Mesodermal cell (in vitro differentiated cells): ENCODE measurements at regions not wholly inside any gene's neighbourhood (a gene's known extent, or its start where the extent isn't known, plus 50 kb on each side); places are given as distances from the start of the nearest gene placed in this dataset.

Source experiments
- H3K27ac ChIP-seq: 2 replicates; pipeline ENCODE4 v1.7.0; 2013; ENCODE audit warnings: mild to moderate bottlenecking, low read depth, low read length, moderate library complexity; ENCODE audit not compliant: severe bottlenecking
- H3K36me3 ChIP-seq: 2 replicates; pipeline ENCODE4 v1.7.1; 2013; ENCODE audit warnings: mild to moderate bottlenecking, low read length, moderate library complexity; ENCODE audit not compliant: control insufficient read depth, insufficient read depth
- H3K4me1 ChIP-seq: one replicate; pipeline ENCODE4 v1.7.1; 2013; ENCODE audit warnings: mild to moderate bottlenecking, low read length; ENCODE audit not compliant: insufficient read depth, control insufficient read depth, poor library complexity, severe bottlenecking
- H3K4me3 ChIP-seq: 2 replicates; pipeline ENCODE4 v1.7.0; 2013; ENCODE audit warnings: low read length, control low read depth, mild to moderate bottlenecking; ENCODE audit not compliant: insufficient read depth, poor library complexity, severe bottlenecking; ENCODE audit errors: extremely low read depth
- H3K9me3 ChIP-seq: 2 replicates; pipeline ENCODE4 v1.7.1; 2013; ENCODE audit warnings: mild to moderate bottlenecking, low read length, moderate library complexity; ENCODE audit not compliant: control insufficient read depth
- whole genome bisulfite sequencing, 2 experiments: methylation state at CpG; one replicate each; pipeline ENCODE4 v1.1.5; 2013; ENCODE audit warnings: missing lambda C conversion rate in 2 of 2; ENCODE audit not compliant: insufficient coverage in 2 of 2; 5-methylcytosine and 5-hydroxymethylcytosine counted together

DNA sequence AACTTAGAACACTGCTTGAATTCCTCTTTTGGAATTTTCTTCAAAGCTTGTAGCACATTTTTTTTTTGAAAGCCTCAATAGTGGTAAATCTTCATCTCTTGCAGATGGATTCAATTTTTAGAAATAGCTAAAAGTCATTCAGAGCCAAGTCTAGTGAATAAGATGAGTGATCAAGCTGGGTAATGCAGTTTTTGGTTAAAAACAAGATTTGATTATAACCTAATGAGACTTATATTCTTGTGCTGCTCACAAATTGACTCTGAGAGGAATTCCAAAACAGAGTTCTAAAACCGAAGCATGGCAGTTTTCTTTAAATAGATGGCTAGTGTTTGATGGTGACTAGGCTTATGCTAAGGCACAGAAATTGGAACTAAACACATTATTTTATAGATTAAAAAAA lies 2072.6 kb upstream of the CELF4 start:
- H3K36me3 ChIP-seq, result no peaks in the 10 kb centered on the region
- no CpG with 5 or more reads among the region's 1 CpG for WGBS, 2 experiments
- no peak overlapping the region for H3K4me3 ChIP-seq
- no peaks in the 10 kb centered on the region for H3K9me3 ChIP-seq
- H3K27ac ChIP-seq, result no peak overlapping the region
- H3K4me1 ChIP-seq, result no peaks in the 10 kb centered on the region

DNA sequence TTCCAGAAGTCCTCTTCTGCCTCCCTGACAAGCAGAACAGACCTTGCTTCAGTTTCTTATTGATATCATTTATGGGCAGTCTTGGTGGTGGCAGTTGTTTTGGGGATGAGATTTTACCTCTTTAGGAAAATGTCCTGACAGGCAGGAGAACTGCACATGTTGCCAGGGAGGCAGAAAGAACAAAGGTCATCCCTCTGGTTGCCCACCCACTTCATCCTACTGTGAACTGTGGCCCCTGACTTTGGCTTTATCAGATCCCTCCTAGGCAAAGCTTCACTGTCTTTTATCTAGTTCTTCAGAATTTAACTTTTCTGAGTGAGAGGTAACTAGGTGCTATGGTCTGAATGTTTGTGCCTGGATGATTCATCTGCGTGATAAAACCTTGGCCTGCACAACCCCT lies 2071.3 kb upstream of the CELF4 start:
- no peaks in the 10 kb centered on the region for H3K36me3 ChIP-seq
- no peak overlapping the region for H3K4me3 ChIP-seq
- no peaks in the 10 kb centered on the region for H3K4me1 ChIP-seq
- no peaks in the 10 kb centered on the region for H3K9me3 ChIP-seq
- H3K27ac ChIP-seq, result no peak overlapping the region
- WGBS, 2 experiments, result no CpG with 5 or more reads among the region's 1 CpG

DNA sequence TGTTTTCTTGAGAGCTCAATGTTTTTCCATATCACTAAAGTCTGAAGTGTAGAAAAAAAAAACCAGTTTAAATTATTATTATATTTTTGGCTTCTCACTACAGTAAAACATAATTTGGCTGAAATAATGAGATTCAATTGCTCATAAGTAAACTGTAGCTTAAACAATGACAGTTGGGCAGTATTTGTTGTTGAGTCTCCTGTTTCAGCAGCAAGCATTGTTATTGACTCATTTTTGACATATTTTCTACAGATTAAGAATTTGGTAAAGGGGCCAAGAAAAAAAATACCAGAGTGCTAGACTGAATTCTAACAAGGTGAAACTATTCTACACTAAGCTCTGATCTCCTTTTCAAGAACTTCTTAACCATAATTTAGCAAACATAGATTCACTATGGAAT lies 2070.4 kb upstream of the CELF4 start:
- no peak overlapping the region for H3K27ac ChIP-seq
- H3K4me3 ChIP-seq, result no peak overlapping the region
- no peaks in the 10 kb centered on the region for H3K4me1 ChIP-seq
- no peaks in the 10 kb centered on the region for H3K36me3 ChIP-seq
- no peaks in the 10 kb centered on the region for H3K9me3 ChIP-seq

DNA sequence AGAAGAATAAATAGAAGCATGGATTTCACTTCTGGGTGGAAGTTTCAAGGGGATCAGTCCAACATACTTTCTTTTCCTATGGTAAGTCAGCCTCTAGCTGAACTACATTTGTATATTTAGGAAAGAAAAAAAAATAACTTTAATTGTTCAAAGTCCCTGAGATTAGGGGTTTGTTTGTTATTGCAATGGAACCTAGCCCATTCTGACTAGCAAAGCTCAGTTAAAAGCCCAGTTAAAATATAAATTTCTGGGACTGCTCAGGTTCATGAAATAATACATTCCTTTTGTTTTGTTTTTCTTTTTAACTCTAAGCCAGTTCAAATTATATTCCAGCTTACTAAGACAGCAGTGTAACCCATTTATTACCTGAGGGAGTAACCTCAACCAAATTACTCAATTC lies 2069.6 kb upstream of the CELF4 start:
- Histone ChIP-seq H3K36me3 (no peaks in the 10 kb centered on the region), H3K4me3 (no peak overlapping the region)

DNA sequence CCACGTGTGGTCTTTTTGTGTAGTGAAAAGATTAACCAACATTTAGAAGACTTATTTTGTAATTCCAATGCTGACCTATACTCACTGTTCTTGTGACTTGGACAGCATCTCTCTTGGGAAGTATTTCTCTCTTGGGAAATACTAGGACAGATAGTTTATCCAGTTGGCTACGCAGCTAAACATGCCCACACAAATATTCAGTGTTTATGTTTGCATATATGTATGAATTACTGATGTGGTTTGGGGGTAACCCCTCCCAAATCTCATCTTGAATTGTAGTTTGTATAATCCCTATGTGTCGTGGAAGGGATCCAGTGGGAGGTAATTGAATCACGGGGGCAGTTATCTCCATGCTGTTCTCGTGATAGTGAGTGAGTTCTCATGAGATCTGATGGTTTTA lies 2062.3 kb upstream of the CELF4 start:
- Histone ChIP-seq H3K36me3 (no peaks in the 10 kb centered on the region), H3K4me3 (no peak overlapping the region), H3K4me1 (peaks cover 15% of the 10 kb centered on the region), H3K27ac (no peak overlapping the region), H3K9me3 (no peaks in the 10 kb centered on the region)
- 83 to 90% methylated on average over 3 of the region's 5 CpGs for WGBS, 2 experiments

More for the DNA sequence above, 2069.6 kb upstream of the CELF4 start:
- H3K9me3 ChIP-seq, result no peaks in the 10 kb centered on the region
- H3K4me1 ChIP-seq, result no peaks in the 10 kb centered on the region
- no peak overlapping the region for H3K27ac ChIP-seq

DNA sequence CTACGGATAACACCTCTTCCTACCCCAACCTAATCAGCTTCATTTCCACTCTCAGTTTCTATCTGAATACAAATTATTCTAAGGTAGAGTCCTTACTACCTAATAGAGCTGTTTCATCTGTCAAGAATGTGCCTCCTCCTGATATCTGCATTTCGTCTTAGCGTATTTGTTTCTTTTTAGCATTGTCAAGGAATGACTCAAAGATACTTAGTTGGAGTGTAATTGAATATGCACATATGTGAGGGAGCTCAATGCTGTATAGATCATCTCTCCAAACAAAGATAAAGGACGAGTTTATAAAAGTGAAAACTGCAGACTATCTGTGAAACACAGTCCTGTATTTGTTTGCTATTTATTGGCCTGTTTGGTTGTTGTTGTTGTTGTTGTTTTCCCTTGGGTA lies 2059.4 kb upstream of the CELF4 start:
- 69% methylated on average over 1 of the region's 4 CpGs; no CpG with 5 or more reads in 1 of the 2 experiments for WGBS, 2 experiments
- H3K36me3 ChIP-seq, result no peaks in the 10 kb centered on the region

DNA sequence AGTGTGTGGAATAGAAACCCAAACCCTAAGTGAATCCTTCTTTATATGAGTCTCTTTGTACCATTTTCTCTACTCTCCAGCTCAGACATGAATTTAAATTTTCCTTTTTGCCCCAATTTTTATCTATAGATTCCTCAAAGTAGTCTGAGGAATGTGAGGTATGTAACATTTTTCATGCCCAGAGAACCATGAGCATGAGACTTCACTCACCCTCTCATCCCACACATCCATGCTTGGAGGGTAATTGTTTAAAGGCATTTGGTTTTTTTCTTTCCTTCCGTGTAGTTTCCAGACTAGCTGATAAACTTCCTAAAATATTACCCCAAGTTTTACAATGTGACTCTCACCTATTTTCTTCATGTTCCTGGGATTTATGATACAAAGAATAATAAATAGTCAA lies 2056.8 kb upstream of the CELF4 start:
- Histone ChIP-seq H3K9me3 (no peaks in the 10 kb centered on the region), H3K4me3 (no peak overlapping the region), H3K27ac (peak overlapping the region; percentile 23), H3K36me3 (no peaks in the 10 kb centered on the region), H3K4me1 (peaks cover 41% of the 10 kb centered on the region)
- WGBS, 2 experiments, result no CpG with 5 or more reads among the region's 1 CpG

More for the DNA sequence above, 2059.4 kb upstream of the CELF4 start:
- H3K4me1 ChIP-seq, result peaks cover 37% of the 10 kb centered on the region
- H3K27ac ChIP-seq, result peak overlapping the region; percentile 26
- H3K4me3 ChIP-seq, result no peak overlapping the region
- H3K9me3 ChIP-seq, result no peaks in the 10 kb centered on the region

DNA sequence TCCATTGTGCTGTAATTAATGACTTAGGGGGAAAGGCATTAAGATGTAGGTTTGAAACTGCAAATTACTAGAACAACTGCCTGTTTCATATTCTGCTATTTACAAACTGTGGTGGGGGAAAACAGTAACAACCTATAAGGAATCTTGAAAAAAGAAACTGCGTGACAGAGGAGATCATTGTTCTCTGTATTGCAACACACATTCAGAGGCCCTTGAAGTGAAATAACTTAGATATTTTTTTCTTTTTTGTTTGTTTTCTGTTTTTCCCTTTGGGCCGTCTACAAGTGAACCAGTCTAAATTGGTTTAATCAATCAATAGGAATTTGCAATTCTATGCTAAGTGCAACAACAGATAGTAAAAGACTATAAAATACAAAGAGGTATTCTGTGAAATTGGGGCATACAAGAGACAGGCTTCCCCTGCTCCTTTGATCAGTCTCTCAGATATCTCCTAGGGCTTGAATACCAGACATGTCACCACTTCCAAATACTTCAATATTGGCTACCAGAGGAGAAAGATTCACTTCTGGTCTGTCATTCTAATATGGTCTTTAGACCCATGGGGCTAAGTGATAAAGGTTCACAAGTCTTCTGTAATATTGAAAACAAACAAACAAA lies 2055.1 kb upstream of the CELF4 start:
- peak overlapping the region; percentile 58 for H3K27ac ChIP-seq
- H3K4me1 ChIP-seq, result peaks cover 41% of the 10 kb centered on the region
- no peaks in the 10 kb centered on the region for H3K36me3 ChIP-seq
- no peaks in the 10 kb centered on the region for H3K9me3 ChIP-seq
- no CpG with 5 or more reads among the region's 2 CpGs for WGBS, 2 experiments
- H3K4me3 ChIP-seq, result no peak overlapping the region

DNA sequence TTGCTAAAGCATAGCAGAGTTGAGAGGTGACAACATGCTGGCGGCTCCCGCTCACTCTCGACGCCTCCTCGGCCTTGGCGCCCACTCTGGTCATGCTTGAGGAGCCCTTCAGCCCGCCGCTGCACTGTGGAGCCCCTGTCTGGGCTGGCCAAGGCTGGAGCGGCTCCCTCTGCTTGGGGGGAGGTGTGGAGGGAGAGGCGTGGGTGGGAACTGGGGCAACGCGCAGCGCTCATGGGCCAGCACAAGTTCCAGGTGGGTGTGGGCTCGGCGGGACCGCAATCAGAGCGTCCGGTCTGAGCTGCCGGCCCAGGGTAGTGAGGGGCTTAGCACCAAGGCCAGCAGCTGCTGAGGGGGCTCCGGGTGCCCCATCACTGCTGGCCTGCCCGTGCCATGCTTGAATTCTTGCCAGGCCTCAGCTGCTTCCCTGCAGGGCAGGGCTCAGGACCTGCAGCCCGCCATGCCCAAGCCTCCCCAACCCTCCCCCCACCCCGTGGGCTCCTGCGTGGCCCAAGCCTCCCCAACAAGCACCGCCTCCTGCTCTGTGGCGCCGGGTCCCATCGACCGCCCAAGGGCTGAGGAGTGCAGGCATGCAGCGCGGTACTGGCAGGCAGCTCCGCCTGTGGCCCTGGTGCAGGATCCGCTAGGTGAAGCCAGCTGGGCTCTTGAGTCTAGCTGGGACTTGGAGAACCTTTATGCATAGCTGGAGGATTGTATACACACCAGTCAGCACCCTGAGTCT lies 2052.8 kb upstream of the CELF4 start:
- Histone ChIP-seq H3K4me3 (no peak overlapping the region), H3K4me1 (peaks cover 30% of the 10 kb centered on the region), H3K9me3 (no peaks in the 10 kb centered on the region), H3K27ac (no peak overlapping the region), H3K36me3 (no peaks in the 10 kb centered on the region)
- WGBS, 2 experiments, result 94 to 95% methylated on average over 20 to 24 of the region's 33 CpGs

DNA sequence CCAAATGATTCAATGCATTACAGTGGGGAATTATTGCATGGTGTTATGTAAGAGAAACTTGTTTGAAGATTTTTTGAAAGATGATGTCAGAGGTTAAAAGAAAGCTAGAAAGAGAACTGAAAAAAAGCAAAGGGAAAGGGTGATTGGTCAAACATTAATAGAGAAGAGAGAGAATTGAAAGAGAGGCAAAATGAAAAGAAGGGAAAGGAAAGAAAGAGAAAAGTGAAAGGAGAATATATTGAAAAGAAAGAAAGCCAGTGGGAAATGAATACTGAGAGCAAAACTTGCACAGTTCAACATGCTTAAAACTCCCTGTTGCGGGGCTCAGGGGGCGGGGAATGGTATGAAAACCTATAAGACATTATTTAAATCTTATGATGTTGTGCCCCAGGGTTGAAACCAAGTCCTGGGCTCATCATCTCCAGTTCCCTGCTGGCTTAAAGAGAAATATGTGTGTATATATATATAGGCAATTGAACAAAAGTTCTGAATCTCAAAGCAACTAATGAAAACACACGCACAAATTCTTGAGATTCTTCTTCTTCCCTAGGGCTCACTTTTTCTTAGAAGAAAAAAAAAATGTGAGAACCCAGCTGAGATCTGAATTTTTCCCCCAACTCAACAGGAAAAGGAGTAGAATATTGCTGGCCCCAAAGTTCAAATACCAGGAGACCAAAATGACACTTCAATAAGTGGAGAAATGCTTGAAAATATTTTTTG lies 2045.9 kb upstream of the CELF4 start:
- Histone ChIP-seq H3K4me3 (no peak overlapping the region), H3K4me1 (peaks cover 18% of the 10 kb centered on the region), H3K27ac (no peak overlapping the region), H3K9me3 (no peaks in the 10 kb centered on the region), H3K36me3 (no peaks in the 10 kb centered on the region)
- no CpG with 5 or more reads among the region's 3 CpGs for WGBS, 2 experiments

DNA sequence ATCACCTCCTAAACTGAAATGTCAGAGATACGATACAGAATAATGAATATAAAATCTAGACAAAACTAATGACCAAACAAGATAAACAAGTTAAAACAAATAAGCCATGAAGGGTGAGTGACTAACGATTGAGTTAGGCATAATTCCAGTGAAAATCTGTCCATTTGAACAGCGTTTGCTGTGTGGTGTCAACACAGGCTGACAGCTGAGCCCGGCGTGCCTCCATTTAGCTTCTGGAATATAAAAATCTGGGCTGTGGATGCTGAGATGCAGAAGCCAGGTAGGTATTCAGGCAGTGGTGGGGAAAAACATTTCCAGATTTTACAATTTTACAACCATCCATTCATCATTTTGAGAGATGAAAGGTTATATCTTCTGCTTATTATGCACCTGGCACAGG lies 2041.4 kb upstream of the CELF4 start:
- WGBS, 2 experiments, result 92 to 93% methylated on average over 2 to 4 of the region's 5 CpGs
- no peak overlapping the region for H3K27ac ChIP-seq
- H3K4me3 ChIP-seq, result no peak overlapping the region
- no peaks in the 10 kb centered on the region for H3K36me3 ChIP-seq
- peaks cover 14% of the 10 kb centered on the region for H3K4me1 ChIP-seq
- H3K9me3 ChIP-seq, result no peaks in the 10 kb centered on the region
